HG03196 (cell line): ENCODE measurements at regions not wholly inside any gene's neighbourhood (a gene's known extent, or its start where the extent isn't known, plus 50 kb on each side); places are given as distances from the start of the nearest gene placed in this dataset.

Source experiments
- ATAC-seq: cut with Tn5 transposase; IDR thresholded peaks from one replicate; pipeline ENCODE4 v1.9.1; 2021; ENCODE audit not compliant: unreplicated experiment

DNA sequence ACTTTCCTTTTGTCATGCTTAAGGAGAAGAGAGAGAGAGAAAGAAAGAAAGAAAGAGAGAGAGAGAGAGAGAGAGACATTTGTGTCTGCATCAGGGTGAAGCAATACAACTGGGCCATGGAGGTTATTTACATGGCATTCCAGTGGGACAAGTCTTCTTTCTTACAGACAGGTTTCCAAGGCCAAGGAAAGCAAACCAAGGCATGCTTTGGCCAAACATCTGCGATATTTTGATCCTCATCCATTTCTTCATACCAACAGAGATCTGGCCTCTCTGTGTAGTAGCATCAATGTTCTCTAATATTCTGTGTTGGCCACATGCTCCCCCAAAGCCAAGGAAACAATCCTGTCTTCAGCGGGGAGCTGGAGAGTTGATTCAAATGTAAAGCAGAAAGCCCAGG, 292.1 kb downstream of the SETD4 start:
- ATAC-seq, result no peak

GRCh38 chr21:35764586-35764985, 295.7 kb downstream of the SETD4 start:
- ATAC-seq, result no peak

DNA sequence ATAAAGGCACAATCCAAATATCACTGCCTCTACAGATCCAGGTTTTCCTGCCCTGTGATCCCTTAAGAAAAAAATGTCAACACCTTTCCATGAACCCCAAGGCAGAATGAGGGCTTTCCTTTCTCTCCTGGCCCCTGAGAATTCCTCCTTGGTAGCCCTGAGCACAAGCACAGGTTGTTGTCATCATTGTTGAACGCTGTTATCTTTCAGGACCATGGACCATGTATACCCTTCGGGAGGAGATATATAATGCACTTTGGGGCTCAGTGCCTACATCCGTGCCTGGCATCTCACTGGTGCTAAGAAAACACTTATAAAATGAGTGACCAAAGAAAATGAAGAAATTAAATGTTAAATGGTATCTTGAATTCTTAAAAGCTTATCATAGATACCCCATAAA, 296.2 kb downstream of the SETD4 start:
- ATAC-seq, result no peak

- ATAC-seq, result no peak
Measured at GRCh38 chr21:35754583-35754982, 305.7 kb downstream of the SETD4 start.

- no peak for ATAC-seq
Measured at GRCh38 chr21:35753308-35753707, 307.0 kb downstream of the SETD4 start.

- no peak for ATAC-seq
Measured at GRCh38 chr21:35751171-35751570, 309.2 kb downstream of the SETD4 start.

GRCh38 chr21:35749904-35750303, 310.4 kb downstream of the SETD4 start:
- no peak for ATAC-seq

DNA sequence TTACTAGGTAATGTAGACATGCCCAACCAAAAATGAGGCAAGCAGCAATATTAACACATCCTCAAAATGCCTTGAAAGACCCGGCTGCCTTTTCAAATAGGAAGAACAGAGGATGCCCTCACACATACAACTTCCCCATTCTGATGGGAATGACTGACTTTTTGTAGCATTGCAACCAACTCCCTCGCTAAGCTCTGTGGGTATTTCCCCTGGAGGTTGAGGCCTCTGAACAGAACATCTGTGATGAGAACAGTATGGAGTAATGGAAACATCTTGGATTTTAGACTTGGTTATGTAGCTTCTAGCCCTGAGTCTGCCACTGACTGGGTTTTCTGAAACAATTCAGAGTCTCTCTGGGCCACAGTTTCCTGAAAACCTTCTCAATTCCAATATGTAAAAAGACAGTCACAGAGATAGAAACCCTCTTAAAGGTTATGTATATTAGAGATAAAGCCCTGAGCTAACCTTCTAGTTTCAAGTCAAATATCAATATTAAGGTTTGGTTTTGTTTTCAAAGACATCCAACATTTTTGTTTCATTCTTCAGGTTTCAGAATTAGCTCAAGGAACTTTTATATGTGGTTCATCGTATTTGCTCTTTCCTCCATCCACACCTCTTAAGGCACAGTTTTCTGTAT, 311.5 kb downstream of the SETD4 start:
- ATAC-seq, result no peak

- no peak for ATAC-seq
Measured at GRCh38 chr21:35743571-35743970, 316.8 kb downstream of the SETD4 start.

- no peak for ATAC-seq
Measured at GRCh38 chr21:35738347-35738961, 321.9 kb downstream of the SETD4 start.

DNA sequence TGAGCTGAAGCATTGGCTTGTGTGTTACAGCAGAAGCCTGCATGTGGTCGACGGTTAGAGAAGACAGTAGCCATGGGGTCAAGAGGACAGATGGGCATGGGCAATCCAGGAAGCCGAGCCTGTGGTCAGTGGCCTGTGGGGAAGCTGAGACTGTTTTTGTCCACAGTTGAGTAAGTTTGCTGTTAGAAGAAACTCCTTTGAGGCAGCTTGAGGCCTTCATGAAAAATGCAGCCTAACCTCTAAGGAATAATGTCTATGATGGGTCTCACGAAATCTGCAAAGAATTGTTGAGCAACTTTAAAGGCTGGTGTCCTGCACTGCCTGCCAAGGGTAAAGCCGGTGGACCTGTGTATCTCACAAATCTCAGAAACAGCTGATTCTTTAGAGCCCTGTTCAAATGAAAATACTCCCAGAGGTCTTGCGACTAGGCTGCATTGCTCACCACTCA, 322.4 kb downstream of the SETD4 start:
- no peak for ATAC-seq

DNA sequence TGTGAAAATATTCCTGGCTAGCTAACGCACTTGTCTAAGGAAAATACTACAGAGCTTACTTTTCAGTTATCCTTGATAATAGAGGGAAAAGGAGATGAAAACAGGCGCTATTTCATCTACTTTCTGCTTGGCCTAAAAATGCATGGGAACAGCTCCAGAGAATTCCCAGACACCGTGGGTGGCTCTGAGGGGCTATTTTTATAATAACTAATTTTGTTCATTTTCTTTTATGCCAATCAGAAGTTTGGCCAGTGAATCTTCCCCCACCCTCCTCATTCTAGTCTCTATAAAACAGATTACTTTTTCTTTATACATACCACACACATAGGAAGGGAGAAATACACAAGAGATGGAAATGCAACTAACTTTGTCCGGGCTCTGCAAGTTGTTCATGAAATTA, 322.9 kb downstream of the SETD4 start:
- ATAC-seq, result no peak

- no peak for ATAC-seq
Measured at GRCh38 chr21:35732788-35733187, 327.5 kb downstream of the SETD4 start.

- ATAC-seq, result no peak
Measured at GRCh38 chr21:35730325-35730724, 330.0 kb downstream of the SETD4 start.

GRCh38 chr21:35727830-35728229, 332.5 kb downstream of the SETD4 start:
- no peak for ATAC-seq

GRCh38 chr21:35724156-35724555, 336.2 kb downstream of the SETD4 start:
- ATAC-seq, result no peak

DNA sequence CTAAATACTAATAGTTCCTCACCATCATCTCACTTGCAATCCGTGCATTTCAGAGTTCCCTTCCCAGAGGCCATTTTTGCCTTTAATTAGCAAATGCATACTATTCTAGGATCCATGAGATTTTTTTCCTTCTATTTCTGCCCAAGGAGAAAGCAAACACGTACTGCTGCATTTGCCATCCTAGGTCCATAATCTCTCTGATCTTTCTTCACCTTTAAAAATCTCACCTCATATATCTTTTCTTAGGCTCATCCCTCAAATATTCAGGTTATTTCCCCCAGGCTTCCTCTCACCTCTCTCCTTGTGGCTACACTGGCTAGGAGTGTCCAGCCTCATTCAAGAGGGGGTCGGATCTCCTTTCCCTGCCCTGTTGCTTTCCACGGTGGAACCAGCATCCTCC, 338.6 kb downstream of the SETD4 start:
- ATAC-seq, result no peak

- no peak for ATAC-seq
Measured at GRCh38 chr21:35720208-35720731, 340.1 kb downstream of the SETD4 start.

- ATAC-seq, result no peak
Measured at GRCh38 chr21:35719080-35719479, 341.2 kb downstream of the SETD4 start.

DNA sequence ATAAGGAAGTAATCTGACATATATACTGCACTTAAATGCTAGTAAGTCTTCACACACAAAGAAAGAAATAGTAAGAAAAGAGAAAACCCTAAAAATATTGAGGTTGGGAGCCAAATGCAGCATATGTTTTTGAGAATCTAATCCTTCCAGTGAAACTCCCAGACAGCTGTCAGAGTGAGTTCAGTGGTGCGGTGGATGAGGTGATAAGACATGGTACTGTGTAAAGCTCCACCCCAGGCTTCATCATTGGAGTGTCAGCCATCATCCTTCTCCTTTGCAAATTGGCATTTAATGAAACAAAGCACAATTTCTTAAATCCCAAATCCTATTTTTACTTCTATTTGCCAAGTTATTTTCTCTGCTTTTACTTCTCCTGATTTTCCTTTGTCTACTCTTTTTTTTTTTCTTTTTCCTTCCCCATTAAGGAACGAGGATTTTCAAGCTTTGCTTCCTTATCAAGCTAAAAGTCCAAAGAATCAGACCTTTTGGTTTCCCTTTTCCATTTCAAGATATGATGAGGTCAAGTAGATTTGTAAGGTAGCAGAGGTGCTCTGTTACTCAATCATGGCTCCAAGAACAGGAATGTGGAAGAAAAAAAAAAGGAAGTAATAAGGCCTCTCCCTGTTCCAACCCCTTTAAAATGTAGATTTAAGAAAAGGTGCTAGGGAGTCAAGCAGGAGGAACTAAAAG, 343.3 kb downstream of the SETD4 start:
- no peak for ATAC-seq

GRCh38 chr21:35713914-35714313, 346.4 kb downstream of the SETD4 start:
- no peak for ATAC-seq

DNA sequence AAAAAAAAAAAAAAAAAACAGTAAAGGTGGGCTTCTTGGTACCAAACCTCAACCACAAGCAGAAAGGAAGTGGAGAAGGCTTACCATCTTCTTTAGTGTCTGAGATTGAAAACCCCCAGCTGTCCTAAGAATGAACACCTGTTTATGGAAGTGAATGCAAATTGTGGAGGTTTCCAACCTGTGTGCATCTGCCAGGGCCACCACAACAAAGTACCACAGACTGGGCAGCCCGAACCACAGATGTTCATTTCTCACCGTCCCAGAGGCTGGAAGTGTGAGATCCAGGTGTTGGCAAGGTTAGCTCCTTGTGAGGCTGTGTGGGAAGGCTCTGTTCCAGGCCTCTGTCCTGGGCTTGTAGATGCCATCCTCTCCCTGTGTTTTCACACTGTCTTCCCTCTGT, 348.7 kb downstream of the SETD4 start:
- ATAC-seq, result no peak
